Osteocyte (in vitro differentiated cells): ENCODE measurements at regions not wholly inside any gene's neighbourhood (a gene's known extent, or its start where the extent isn't known, plus 50 kb on each side); places are given as distances from the start of the nearest gene placed in this dataset.

ENCODE experiments used
- DNase-seq: peaks from one replicate; pipeline ENCODE4 v3.0.0; 2021; ENCODE audit warnings: mixed read lengths; ENCODE audit not compliant: unreplicated experiment; ENCODE audit errors: extremely low spot score
- H3K27ac Mint-ChIP-seq: one replicate; pipeline ENCODE4 v1.8.0; 2021; ENCODE audit warnings: mild to moderate bottlenecking, mixed read lengths; ENCODE audit not compliant: unreplicated experiment
- H3K27me3 Mint-ChIP-seq: one replicate; pipeline ENCODE4 v1.8.0; 2021; ENCODE audit warnings: mixed read lengths; ENCODE audit not compliant: unreplicated experiment
- H3K36me3 Mint-ChIP-seq: one replicate; pipeline ENCODE4 v1.8.0; 2021; ENCODE audit warnings: mixed read lengths; ENCODE audit not compliant: unreplicated experiment
- H3K4me1 Mint-ChIP-seq: one replicate; pipeline ENCODE4 v1.8.0; 2021; ENCODE audit warnings: mixed read lengths; ENCODE audit not compliant: unreplicated experiment
- H3K4me3 Mint-ChIP-seq: one replicate; pipeline ENCODE4 v1.8.0; 2021; ENCODE audit warnings: mild to moderate bottlenecking, moderate library complexity, mixed read lengths; ENCODE audit not compliant: unreplicated experiment
- H3K9me3 Mint-ChIP-seq: one replicate; pipeline ENCODE4 v1.8.0; 2021; ENCODE audit warnings: mixed read lengths; ENCODE audit not compliant: unreplicated experiment
- TF ChIP-seq, protein P1 (sequence below): fragments of 200-600 bp; sonication (generic); IDR thresholded peaks from 2 replicates; pipeline ENCODE4 v1.5.0; 2021; ENCODE audit warnings: antibody characterized with exemption, mild to moderate bottlenecking, moderate library complexity

DNA sequence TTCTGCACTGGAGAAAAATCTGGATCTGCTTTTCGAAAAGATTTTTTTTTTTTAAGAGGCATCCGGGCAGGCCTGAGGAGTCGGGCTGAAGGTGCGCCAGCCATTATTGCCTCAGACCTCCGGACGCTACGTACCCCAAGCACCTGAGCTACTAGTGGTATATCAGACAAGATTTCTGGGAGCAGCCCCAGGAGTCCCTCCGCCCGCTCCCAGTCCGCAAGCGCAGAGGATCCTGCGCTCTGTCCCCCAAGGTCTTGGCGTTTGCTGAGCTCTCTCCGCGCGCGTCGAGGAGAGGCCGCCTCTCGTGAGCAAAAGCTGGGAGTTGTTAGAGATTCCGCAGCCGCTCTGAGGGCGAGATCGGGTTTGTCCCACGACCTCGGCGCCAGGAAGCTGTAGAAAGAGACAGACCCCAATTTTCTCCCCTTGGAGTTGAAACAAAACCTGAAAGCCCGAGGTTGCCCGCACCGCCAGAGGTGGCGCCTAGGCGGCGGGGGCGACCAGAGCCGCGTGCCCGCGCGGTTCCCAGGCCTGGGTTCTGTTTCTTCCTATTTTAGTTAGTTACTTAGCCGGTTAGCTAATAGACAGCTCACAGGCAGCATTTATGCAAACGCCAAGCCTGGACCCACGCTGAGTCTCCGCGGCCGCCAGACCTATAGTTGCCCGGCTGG lies 72.5 kb upstream of the POLG start:
- no peak for DNase-seq
- Mint-ChIP-seq H3K4me1 (peaks cover 31% of the 10 kb centered on the region), H3K27ac (no peak overlapping the region), H3K36me3 (no peaks in the 10 kb centered on the region), H3K4me3 (peak overlapping the region; percentile 53), H3K27me3 (peaks cover 92% of the 10 kb centered on the region), H3K9me3 (no peaks in the 10 kb centered on the region)
- TF ChIP-seq, protein P1, sequence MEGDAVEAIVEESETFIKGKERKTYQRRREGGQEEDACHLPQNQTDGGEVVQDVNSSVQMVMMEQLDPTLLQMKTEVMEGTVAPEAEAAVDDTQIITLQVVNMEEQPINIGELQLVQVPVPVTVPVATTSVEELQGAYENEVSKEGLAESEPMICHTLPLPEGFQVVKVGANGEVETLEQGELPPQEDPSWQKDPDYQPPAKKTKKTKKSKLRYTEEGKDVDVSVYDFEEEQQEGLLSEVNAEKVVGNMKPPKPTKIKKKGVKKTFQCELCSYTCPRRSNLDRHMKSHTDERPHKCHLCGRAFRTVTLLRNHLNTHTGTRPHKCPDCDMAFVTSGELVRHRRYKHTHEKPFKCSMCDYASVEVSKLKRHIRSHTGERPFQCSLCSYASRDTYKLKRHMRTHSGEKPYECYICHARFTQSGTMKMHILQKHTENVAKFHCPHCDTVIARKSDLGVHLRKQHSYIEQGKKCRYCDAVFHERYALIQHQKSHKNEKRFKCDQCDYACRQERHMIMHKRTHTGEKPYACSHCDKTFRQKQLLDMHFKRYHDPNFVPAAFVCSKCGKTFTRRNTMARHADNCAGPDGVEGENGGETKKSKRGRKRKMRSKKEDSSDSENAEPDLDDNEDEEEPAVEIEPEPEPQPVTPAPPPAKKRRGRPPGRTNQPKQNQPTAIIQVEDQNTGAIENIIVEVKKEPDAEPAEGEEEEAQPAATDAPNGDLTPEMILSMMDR, result no peak

DNA sequence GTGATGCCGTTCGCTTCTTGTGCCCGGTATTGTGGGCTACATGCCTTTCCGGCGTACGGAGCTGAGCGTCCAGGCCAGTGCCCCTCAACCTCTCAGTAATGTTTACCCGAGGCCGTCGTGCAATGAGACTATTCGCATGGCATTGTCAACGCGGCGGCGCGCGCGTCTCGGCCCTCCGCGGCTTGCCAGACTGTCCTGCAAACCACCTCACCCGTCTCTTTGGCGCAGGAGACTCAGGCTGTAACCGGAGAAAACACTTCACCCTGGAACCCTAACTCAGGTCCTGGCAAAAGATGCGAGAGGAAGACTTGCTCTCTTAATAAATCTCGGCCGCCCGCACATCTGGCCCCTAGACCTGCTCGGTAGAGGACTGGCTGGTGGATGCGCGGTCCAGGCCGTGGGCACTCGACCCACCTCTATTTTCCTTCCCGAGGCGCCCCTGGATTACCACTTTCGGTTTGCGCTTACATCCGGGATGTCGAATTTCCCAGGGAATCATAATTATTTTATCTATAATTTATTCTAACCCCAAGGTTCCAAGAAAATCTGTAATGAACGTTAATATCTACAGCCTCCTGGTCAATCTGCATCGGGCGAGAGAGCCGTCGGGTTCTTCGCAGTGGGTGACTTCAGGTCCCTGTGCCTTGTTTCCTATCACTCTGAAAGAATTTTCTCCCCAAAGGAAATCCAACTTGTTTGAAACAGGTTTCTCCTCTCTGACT lies 71.8 kb upstream of the POLG start:
- TF ChIP-seq, protein P1, result no peak
- Mint-ChIP-seq H3K36me3 (no peaks in the 10 kb centered on the region), H3K4me1 (peaks cover 37% of the 10 kb centered on the region), H3K4me3 (peak overlapping the region; percentile 66), H3K27ac (no peak overlapping the region), H3K9me3 (no peaks in the 10 kb centered on the region), H3K27me3 (peaks cover 92% of the 10 kb centered on the region)
- no peak for DNase-seq

DNA sequence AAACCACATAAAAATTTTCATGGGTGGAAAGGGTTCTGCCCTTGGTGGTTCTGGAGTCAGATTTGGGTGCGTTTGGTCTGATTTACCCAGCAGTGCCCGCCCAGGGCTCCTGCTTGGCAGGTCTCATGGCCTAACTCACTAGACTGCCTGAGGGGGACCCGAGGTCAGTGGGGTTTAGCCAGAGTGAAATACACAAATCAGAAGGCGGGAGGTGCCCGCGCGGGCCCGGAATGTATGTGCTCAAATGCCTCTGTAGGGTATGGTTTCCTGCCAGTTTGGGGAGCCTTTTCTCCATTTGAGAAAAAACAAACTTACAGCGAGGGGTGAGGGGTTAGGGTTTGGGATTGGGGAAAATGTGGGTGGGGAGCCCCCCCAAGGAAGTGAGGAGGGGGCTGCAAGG lies 70.9 kb upstream of the POLG start:
- Mint-ChIP-seq H3K36me3 (no peaks in the 10 kb centered on the region), H3K27ac (no peak overlapping the region), H3K9me3 (no peaks in the 10 kb centered on the region), H3K4me3 (no peak overlapping the region), H3K4me1 (peaks cover 38% of the 10 kb centered on the region), H3K27me3 (peaks cover 92% of the 10 kb centered on the region)
- TF ChIP-seq, protein P1, result no peak
- no peak for DNase-seq

DNA sequence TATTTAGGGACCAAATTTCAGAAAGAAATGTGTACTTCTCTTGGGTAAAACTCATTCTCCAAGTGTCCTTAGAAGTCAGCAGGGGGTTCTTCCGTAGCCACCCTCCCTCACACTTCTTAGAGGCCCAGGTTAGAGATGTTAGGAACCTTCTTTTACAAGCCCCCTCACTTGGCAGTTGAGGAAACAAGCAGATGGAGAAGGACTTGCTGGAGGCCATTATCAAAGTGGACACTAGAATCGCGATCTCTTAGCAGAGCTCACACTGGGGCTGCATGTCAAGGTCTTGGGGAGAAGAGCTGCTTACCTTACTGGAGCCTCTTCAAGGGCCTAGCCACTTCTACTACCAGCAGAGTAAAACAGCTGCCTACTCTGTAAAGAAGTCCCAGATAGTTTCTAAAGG lies 69.4 kb upstream of the POLG start:
- H3K4me1 Mint-ChIP-seq, result peaks cover 37% of the 10 kb centered on the region
- peaks cover 84% of the 10 kb centered on the region for H3K27me3 Mint-ChIP-seq
- no peaks in the 10 kb centered on the region for H3K9me3 Mint-ChIP-seq
- no peaks in the 10 kb centered on the region for H3K36me3 Mint-ChIP-seq
- no peak overlapping the region for H3K4me3 Mint-ChIP-seq
- DNase-seq, result no peak
- TF ChIP-seq, protein P1, result no peak
- H3K27ac Mint-ChIP-seq, result no peak overlapping the region

DNA sequence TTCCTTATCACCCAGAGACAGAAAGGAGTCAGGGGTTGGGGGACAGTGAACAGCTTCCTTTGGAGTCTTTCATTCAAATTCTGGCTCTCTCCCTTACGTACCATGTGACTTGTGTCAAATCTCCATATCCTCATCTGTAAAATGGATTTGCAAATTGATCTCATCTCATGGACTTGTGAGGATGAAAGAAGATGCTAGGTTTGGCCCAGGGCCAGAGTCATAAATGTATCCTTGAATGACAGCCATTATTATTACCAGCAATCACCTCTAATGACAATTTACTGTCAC lies 67.8 kb upstream of the POLG start:
- Mint-ChIP-seq H3K4me1 (peaks cover 26% of the 10 kb centered on the region), H3K27ac (no peak overlapping the region), H3K4me3 (no peak overlapping the region), H3K27me3 (peaks cover 84% of the 10 kb centered on the region), H3K9me3 (no peaks in the 10 kb centered on the region), H3K36me3 (no peaks in the 10 kb centered on the region)
- TF ChIP-seq, protein P1, result no peak
- no peak for DNase-seq
